A549 (cell line): ENCODE measurements at regions not wholly inside any gene's neighbourhood (a gene's known extent, or its start where the extent isn't known, plus 50 kb on each side); places are given as distances from the start of the nearest gene placed in this dataset.

Source experiments
- ATAC-seq, 2 experiments: fragments of 200-7000 bp in 1 of 2; fragments of >200 bp in 1 of 2; cut with Nextera tagmentation in 1 of 2; cut with Tn5 transposase in 1 of 2; 3 replicates each; pipeline versions ENCODE4 v1.8.0 to v1.9.1; 2018 to 2020; ENCODE audit warnings: mild to moderate bottlenecking in 1 of 2, moderate library complexity in 1 of 2
- CTCF ChIA-PET: fragments of 300-600 bp; sonication (Branson Sonifier 250); formaldehyde crosslinking; extraction: SDS; loops from one replicate; lab custom pipeline; 2021; ENCODE audit warnings: antibody characterized with exemption, inconsistent platforms; lab: Yijun Ruan, JAX
- POLR2A ChIA-PET: fragments of 350-600 bp; formaldehyde crosslinking; extraction: SDS; loops from one replicate; lab custom pipeline; 2021; ENCODE audit warnings: antibody characterized with exemption, inconsistent platforms; lab: Yijun Ruan, JAX
- DNase-seq, 2 experiments: peaks; one replicate each; pipeline versions ENCODE4 v3.0.0 to v3.0.0-alpha.2; 2011 to 2016; ENCODE audit warnings: low read depth in 1 of 2, low spot score in 1 of 2
- FAIRE-seq: peaks from 2 replicates; lab custom pipeline; 2011; peaks lifted over from hg19 to GRCh38; lab: Jason Lieb, UNC
- H3K27ac ChIP-seq, 2 experiments: fragments of >200 bp; sonication (Bioruptor Twin); formaldehyde crosslinking; 3 replicates each; pipeline ENCODE4 v1.5.1; 2016 to 2017
- H3K4me1 ChIP-seq: fragments of >200 bp; sonication (Bioruptor Twin); formaldehyde crosslinking; 3 replicates; pipeline ENCODE4 v1.6.1; 2016
- H3K4me2 ChIP-seq: fragments of >200 bp; sonication (Bioruptor Twin); formaldehyde crosslinking; 3 replicates; pipeline ENCODE4 v1.6.1; 2016
- H3K4me3 ChIP-seq: fragments of >200 bp; sonication (Bioruptor Twin); formaldehyde crosslinking; 3 replicates; pipeline ENCODE4 v1.5.1; 2016
- H3K9me3 ChIP-seq: fragments of >200 bp; sonication (Bioruptor Twin); formaldehyde crosslinking; 3 replicates; pipeline ENCODE4 v1.6.1; 2016
- CBX2 ChIP-seq: fragments of 200-600 bp; sonication (generic); IDR thresholded peaks from 2 replicates; pipeline ENCODE4 v1.6.1; 2016; ENCODE audit warnings: low read depth, mild to moderate bottlenecking, borderline replicate concordance
- CHD2 ChIP-seq: fragments of 150-350 bp; IDR thresholded peaks from 2 replicates; pipeline ENCODE4 v1.6.1; 2014; ENCODE audit warnings: low read length; ENCODE audit not compliant: partially characterized antibody
- CHD4 ChIP-seq: fragments of 200-600 bp; sonication (generic); IDR thresholded peaks from 2 replicates; pipeline ENCODE4 v1.6.1; 2016; ENCODE audit warnings: antibody characterized with exemption, mild to moderate bottlenecking, borderline replicate concordance
- EP300 ChIP-seq, 2 experiments: fragments of >200 bp; sonication (Bioruptor Twin); formaldehyde crosslinking; IDR thresholded peaks; 2 replicates in 1 of 2; 3 replicates in 1 of 2; pipeline ENCODE4 v1.6.1; 2016 to 2017
- ESRRA ChIP-seq: fragments of 150-350 bp; IDR thresholded peaks from 2 replicates; pipeline ENCODE4 v1.6.1; 2014; ENCODE audit warnings: mild to moderate bottlenecking, low read length, borderline replicate concordance
- FOSL2 ChIP-seq, 2 experiments: fragments of 450-650 bp in 1 of 2; fragments of >200 bp in 1 of 2; sonication (Bioruptor Twin) in 1 of 2; formaldehyde crosslinking; IDR thresholded peaks; 2 replicates each; pipeline versions ENCODE4 v1.5.0 to v1.6.1; 2016 to 2020; ENCODE audit warnings: mild to moderate bottlenecking in 1 of 2, moderate library complexity in 1 of 2
- GATA3 ChIP-seq: IDR thresholded peaks from 2 replicates; pipeline ENCODE4 v1.6.1; 2012; ENCODE audit warnings: borderline replicate concordance
- HDAC2 ChIP-seq: fragments of 200-600 bp; sonication (generic); IDR thresholded peaks from 2 replicates; pipeline ENCODE4 v1.6.1; 2016
- HEYL ChIP-seq: fragments of 250-450 bp; sonication (Bioruptor Pico); IDR thresholded peaks from 2 replicates; pipeline ENCODE4 v1.8.0; 2021; ENCODE audit warnings: mild to moderate bottlenecking, moderate library complexity
- HOXA7 ChIP-seq: fragments of 250-450 bp; sonication (Bioruptor Pico); IDR thresholded peaks from 2 replicates; pipeline ENCODE4 v1.5.0; 2020; ENCODE audit warnings: mild to moderate bottlenecking, moderate library complexity
- KDM1A ChIP-seq: fragments of 200-600 bp; sonication (generic); IDR thresholded peaks from 2 replicates; pipeline ENCODE4 v1.6.1; 2016; ENCODE audit warnings: low read depth, mild to moderate bottlenecking
- KDM5A ChIP-seq: fragments of 200-600 bp; sonication (generic); IDR thresholded peaks from 2 replicates; pipeline ENCODE4 v1.6.1; 2016; ENCODE audit warnings: antibody characterized with exemption, mild to moderate bottlenecking
- MAX ChIP-seq: IDR thresholded peaks from 2 replicates; pipeline ENCODE4 v1.6.1; 2012
- MAZ ChIP-seq: fragments of 150-350 bp; IDR thresholded peaks from 2 replicates; pipeline ENCODE4 v1.6.1; 2014; ENCODE audit warnings: antibody characterized with exemption, low read depth, low read length, borderline replicate concordance
- NFE2L2 ChIP-seq: fragments of 150-350 bp; conservative IDR thresholded peaks from 2 replicates; pipeline ENCODE4 v1.6.1; 2014; ENCODE audit warnings: low read length
- NR3C1 ChIP-seq: fragments of >200 bp; sonication (Bioruptor Twin); formaldehyde crosslinking; IDR thresholded peaks from 3 replicates; pipeline ENCODE4 v1.6.1; 2017
- PHF8 ChIP-seq: fragments of 200-600 bp; sonication (generic); IDR thresholded peaks from 2 replicates; pipeline ENCODE4 v1.6.1; 2016; ENCODE audit warnings: low read depth, mild to moderate bottlenecking, antibody characterized with exemption, moderate library complexity, borderline replicate concordance
- POLR2AphosphoS2 ChIP-seq: conservative IDR thresholded peaks from 2 replicates; pipeline ENCODE4 v1.6.1; 2012; ENCODE audit warnings: low read length, improper control_type of control experiment, inconsistent platforms
- RAD21 ChIP-seq, 2 experiments: fragments of >200 bp in 1 of 2; sonication (Bioruptor Twin) in 1 of 2; formaldehyde crosslinking in 1 of 2; IDR thresholded peaks in 1 of 2; conservative IDR thresholded peaks in 1 of 2; 2 replicates in 1 of 2; 3 replicates in 1 of 2; pipeline ENCODE4 v1.6.1; 2012 to 2018; ENCODE audit warnings: inconsistent platforms in 1 of 2
- RARB ChIP-seq: fragments of 250-450 bp; sonication (Bioruptor Pico); IDR thresholded peaks from 2 replicates; pipeline ENCODE4 v1.8.0; 2021; ENCODE audit warnings: mild to moderate bottlenecking, moderate library complexity
- ZNF302 ChIP-seq: fragments of 250-450 bp; sonication (Bioruptor Pico); IDR thresholded peaks from 2 replicates; pipeline ENCODE4 v1.9.0; 2021; ENCODE audit warnings: inconsistent platforms, mild to moderate bottlenecking, moderate library complexity
- WGBS: methylation state at CpG from one replicate; pipeline ENCODE4 v1.1.6; 2017; ENCODE audit errors: missing lambda C conversion rate; 5-methylcytosine and 5-hydroxymethylcytosine counted together
- TF ChIP-seq, protein P1 (sequence below): fragments of >200 bp; sonication (Bioruptor Twin); formaldehyde crosslinking; IDR thresholded peaks from 3 replicates; pipeline ENCODE4 v1.5.1; 2016
- TF ChIP-seq, protein P2 (sequence below): fragments of 250-450 bp; sonication (Bioruptor Pico); IDR thresholded peaks from 2 replicates; pipeline ENCODE4 v1.5.0; 2021; ENCODE audit warnings: mild to moderate bottlenecking, moderate library complexity, borderline replicate concordance
- TF ChIP-seq, protein P3 (sequence below): fragments of >200 bp; sonication (Bioruptor Twin); formaldehyde crosslinking; IDR thresholded peaks from 3 replicates; pipeline ENCODE4 v1.6.1; 2016

GRCh38 chr18:76670564-76671288 lies 151.6 kb upstream of the ZNF236 start:
- ChIA-PET CTCF (no interaction called here), POLR2A (interaction anchor here (0.6 kb wide), 1 partner anchor 147 kb away, joined by 3 read pairs; no protein-coding TSS in a partner anchor)
- 43% methylated on average over 12 of the region's 12 CpGs for WGBS
- no peak for ATAC-seq
- FAIRE-seq, result no peak
- H3K4me3 ChIP-seq, result no peak overlapping the region
- H3K27ac ChIP-seq, result no peak overlapping the region
- TF ChIP-seq POLR2AphosphoS2 (no peak), KDM5A (no peak), MAX (no peak), RARB (CRISPR knock-in tag) (no peak), HEYL (CRISPR knock-in tag) (no peak), CHD2 (no peak), PHF8 (no peak), KDM1A (no peak)
- TF ChIP-seq, protein P1, sequence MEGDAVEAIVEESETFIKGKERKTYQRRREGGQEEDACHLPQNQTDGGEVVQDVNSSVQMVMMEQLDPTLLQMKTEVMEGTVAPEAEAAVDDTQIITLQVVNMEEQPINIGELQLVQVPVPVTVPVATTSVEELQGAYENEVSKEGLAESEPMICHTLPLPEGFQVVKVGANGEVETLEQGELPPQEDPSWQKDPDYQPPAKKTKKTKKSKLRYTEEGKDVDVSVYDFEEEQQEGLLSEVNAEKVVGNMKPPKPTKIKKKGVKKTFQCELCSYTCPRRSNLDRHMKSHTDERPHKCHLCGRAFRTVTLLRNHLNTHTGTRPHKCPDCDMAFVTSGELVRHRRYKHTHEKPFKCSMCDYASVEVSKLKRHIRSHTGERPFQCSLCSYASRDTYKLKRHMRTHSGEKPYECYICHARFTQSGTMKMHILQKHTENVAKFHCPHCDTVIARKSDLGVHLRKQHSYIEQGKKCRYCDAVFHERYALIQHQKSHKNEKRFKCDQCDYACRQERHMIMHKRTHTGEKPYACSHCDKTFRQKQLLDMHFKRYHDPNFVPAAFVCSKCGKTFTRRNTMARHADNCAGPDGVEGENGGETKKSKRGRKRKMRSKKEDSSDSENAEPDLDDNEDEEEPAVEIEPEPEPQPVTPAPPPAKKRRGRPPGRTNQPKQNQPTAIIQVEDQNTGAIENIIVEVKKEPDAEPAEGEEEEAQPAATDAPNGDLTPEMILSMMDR, result no peak
- TF ChIP-seq, protein P2, sequence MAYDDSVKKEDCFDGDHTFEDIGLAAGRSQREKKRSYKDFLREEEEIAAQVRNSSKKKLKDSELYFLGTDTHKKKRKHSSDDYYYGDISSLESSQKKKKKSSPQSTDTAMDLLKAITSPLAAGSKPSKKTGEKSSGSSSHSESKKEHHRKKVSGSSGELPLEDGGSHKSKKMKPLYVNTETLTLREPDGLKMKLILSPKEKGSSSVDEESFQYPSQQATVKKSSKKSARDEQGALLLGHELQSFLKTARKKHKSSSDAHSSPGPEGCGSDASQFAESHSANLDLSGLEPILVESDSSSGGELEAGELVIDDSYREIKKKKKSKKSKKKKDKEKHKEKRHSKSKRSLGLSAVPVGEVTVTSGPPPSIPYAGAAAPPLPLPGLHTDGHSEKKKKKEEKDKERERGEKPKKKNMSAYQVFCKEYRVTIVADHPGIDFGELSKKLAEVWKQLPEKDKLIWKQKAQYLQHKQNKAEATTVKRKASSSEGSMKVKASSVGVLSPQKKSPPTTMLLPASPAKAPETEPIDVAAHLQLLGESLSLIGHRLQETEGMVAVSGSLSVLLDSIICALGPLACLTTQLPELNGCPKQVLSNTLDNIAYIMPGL (CRISPR knock-in tag), result no peak
- TF ChIP-seq, protein P3, sequence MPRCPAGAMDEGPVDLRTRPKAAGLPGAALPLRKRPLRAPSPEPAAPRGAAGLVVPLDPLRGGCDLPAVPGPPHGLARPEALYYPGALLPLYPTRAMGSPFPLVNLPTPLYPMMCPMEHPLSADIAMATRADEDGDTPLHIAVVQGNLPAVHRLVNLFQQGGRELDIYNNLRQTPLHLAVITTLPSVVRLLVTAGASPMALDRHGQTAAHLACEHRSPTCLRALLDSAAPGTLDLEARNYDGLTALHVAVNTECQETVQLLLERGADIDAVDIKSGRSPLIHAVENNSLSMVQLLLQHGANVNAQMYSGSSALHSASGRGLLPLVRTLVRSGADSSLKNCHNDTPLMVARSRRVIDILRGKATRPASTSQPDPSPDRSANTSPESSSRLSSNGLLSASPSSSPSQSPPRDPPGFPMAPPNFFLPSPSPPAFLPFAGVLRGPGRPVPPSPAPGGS, result no peak
- H3K4me2 ChIP-seq, result no peak overlapping the region
- no peak for DNase-seq
- no peaks in the 10 kb centered on the region for H3K4me1 ChIP-seq
- H3K9me3 ChIP-seq, result no peaks in the 10 kb centered on the region

- H3K4me2 ChIP-seq, result no peak overlapping the region
- ATAC-seq (no peak), DNase-seq (no peak), FAIRE-seq (no peak)
- 55% methylated on average over 5 of the region's 5 CpGs for WGBS
- no peaks in the 10 kb centered on the region for H3K9me3 ChIP-seq
- ChIA-PET CTCF (no interaction called here), POLR2A (no interaction called here)
- no peak overlapping the region for H3K27ac ChIP-seq
- H3K4me1 ChIP-seq, result no peaks in the 10 kb centered on the region
- TF ChIP-seq POLR2AphosphoS2 (no peak), NFE2L2 (no peak), HDAC2 (no peak), FOSL2 (IDR thresholded peaks at IDR 0.05) (no peak), FOSL2 (CRISPR knock-in tag; IDR thresholded peaks at IDR 0.05) (no peak), ZNF302 (no peak), HEYL (CRISPR knock-in tag) (no peak), MAZ (no peak)
- H3K4me3 ChIP-seq, result no peak overlapping the region
Measured at GRCh38 chr18:76668546-76668945, 153.8 kb upstream of the ZNF236 start.

DNA sequence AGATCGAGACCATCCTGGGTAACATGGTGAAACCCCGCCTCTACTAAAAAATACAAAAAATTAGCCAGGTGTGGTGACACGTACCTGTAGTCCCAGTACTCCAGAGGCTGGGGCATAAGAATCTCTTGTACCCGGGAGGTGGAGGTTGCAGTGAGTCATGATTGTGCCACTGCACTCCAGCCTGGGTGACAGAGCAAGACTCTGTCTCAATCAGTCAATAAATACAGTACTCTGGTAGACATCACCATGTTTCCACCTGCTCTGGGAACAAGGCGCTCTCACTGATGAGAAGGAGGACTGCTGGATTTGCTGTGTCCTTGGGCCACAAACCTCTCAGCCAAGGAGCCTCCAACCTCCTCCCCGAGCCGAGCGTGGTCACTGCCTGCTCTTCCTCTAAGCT lies 154.2 kb upstream of the ZNF236 start:
- WGBS, result 51% methylated on average over 5 of the region's 8 CpGs
- H3K27ac ChIP-seq, result no peak overlapping the region
- no peak overlapping the region for H3K4me2 ChIP-seq
- no peaks in the 10 kb centered on the region for H3K9me3 ChIP-seq
- no peaks in the 10 kb centered on the region for H3K4me1 ChIP-seq
- DNase-seq, result no peak
- ATAC-seq, result no peak
- H3K4me3 ChIP-seq, result no peak overlapping the region
- CTCF ChIA-PET, result no interaction called here
- no peak for FAIRE-seq
- POLR2A ChIA-PET, result no interaction called here
- TF ChIP-seq, protein P1, result no peak
- TF ChIP-seq NR3C1, result no peak
- TF ChIP-seq CHD4, result no peak
- TF ChIP-seq HEYL (CRISPR knock-in tag), result no peak
- TF ChIP-seq FOSL2 (IDR thresholded peaks at IDR 0.05), result no peak
- no peak for TF ChIP-seq FOSL2 (CRISPR knock-in tag; IDR thresholded peaks at IDR 0.05)
- TF ChIP-seq CHD2, result no peak
- TF ChIP-seq CBX2, result no peak
- TF ChIP-seq HOXA7 (CRISPR knock-in tag), result no peak
- no peak for TF ChIP-seq ESRRA
- no peak for TF ChIP-seq RAD21 (conservative IDR thresholded peaks at IDR 0.05 in 1 of 2, IDR thresholded peaks at IDR 0.05 in 1 of 2)
- TF ChIP-seq EP300 (IDR thresholded peaks at IDR 0.05), result no peak
- TF ChIP-seq GATA3, result no peak
